ENCODE measurements at regions not wholly inside any gene's neighbourhood (a gene's known extent, or its start where the extent isn't known, plus 50 kb on each side); places are given as distances from the start of the nearest gene placed in this dataset.
"Not testable (repeated sequence)": the region's sequence is repeated elsewhere in the genome, so short reads cannot be mapped to it uniquely, and the experiment has no call there.

GRCh38 chr14:30020687-30021086, 93.0 kb upstream of the PRKD1 start (continued):
- no peak for TF ChIP-seq ZNF462 (CRISPR knock-in tag; IDR thresholded peaks at IDR 0.05)
- TF ChIP-seq CREB1 (CRISPR knock-in tag; IDR thresholded peaks at IDR 0.05; ENCODE audit: low read depth): no peak
- no peak for TF ChIP-seq JUNB (IDR thresholded peaks at IDR 0.05; ENCODE audit: unreplicated experiment)
- TF ChIP-seq NANOG (IDR thresholded peaks at IDR 0.05; ENCODE audit: borderline replicate concordance): no peak
- no peak for TF ChIP-seq EZH2 (IDR thresholded peaks at IDR 0.05; ENCODE audit: low read depth, unreplicated experiment)
- no peak for TF ChIP-seq ZNF331 (CRISPR knock-in tag; IDR thresholded peaks at IDR 0.05; ENCODE audit: low read depth)
- no peak for TF ChIP-seq ETS1 (IDR thresholded peaks at IDR 0.05)
- TF ChIP-seq ZNF114 (CRISPR knock-in tag; IDR thresholded peaks at IDR 0.05): no peak

- H3K4me2 ChIP-seq; H3K4me1 Mint-ChIP-seq; H3K27me3 Mint-ChIP-seq (ENCODE audit: insufficient read depth, low read depth, poor library complexity); H3K4me1 ChIP-seq (ENCODE audit: insufficient read depth); H3K79me2 ChIP-seq (replicated peaks; ENCODE audit: insufficient read depth); H3K4me3 ChIP-seq; H3K27me3 ChIP-seq (ENCODE audit: insufficient read depth); H3F3A ChIP-seq (replicated peaks; ENCODE audit: low read depth); H4K20me1 ChIP-seq (replicated peaks; ENCODE audit: insufficient read depth); H3K27ac ChIP-seq (ENCODE audit: low read depth); H3K4me3 Mint-ChIP-seq; H3K27ac Mint-ChIP-seq; H3K36me3 ChIP-seq (ENCODE audit: insufficient read depth); DNase-seq (ENCODE audit: low spot score); ATAC-seq; H2AFZ ChIP-seq: not testable (repeated sequence)
- peaks cover 16% of the 10 kb centered on the region for H3K9me2 ChIP-seq (ENCODE audit: insufficient read depth)
- Mint-ChIP-seq H3K9me3 (peaks cover 64% of the 10 kb centered on the region), H3K36me3 (ENCODE audit: low read depth) (peaks cover 17% of the 10 kb centered on the region; the same call in 2 of the 3 replicates)
Measured at GRCh38 chr14:30023350-30023749, 95.7 kb upstream of the PRKD1 start.

All from GM23338 (cell line).